ENCODE measurements at regions not wholly inside any gene's neighbourhood (a gene's known extent, or its start where the extent isn't known, plus 50 kb on each side); places are given as distances from the start of the nearest gene placed in this dataset.

DNA sequence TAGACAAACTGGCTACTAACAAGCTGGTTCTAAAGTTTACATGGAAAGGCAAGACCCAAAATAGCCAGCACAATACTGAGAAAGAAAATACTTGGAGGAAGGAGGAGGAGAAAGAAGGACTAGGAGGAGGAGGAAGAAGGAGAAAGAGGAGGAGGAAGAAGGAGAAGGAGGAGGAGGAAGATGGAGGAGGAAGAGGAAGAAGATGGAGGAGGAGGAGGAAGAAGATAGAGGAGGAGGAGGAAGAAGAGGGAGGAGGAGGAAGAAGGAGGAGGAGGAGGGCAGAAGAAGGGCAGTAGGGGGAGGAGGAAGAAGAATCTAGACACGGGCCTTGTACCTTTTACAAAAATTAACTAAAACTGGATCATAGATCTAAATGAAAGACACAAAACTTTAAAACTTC is 92.6 kb downstream of the METTL4 start:
- Histone ChIP-seq H3K36me3 (no peaks in the 10 kb centered on the region), H3K27me3 (ENCODE audit: low read depth) (no peaks in the 10 kb centered on the region), H3K4me3 (no peak overlapping the region), H3K9me3 (no peaks in the 10 kb centered on the region), H3K27ac (no peak overlapping the region), H3K4me1 (no peaks in the 10 kb centered on the region)
- no peak for ATAC-seq
- intact Hi-C loops (cut with DNase I), result no loop called here
- TF ChIP-seq, protein P1, sequence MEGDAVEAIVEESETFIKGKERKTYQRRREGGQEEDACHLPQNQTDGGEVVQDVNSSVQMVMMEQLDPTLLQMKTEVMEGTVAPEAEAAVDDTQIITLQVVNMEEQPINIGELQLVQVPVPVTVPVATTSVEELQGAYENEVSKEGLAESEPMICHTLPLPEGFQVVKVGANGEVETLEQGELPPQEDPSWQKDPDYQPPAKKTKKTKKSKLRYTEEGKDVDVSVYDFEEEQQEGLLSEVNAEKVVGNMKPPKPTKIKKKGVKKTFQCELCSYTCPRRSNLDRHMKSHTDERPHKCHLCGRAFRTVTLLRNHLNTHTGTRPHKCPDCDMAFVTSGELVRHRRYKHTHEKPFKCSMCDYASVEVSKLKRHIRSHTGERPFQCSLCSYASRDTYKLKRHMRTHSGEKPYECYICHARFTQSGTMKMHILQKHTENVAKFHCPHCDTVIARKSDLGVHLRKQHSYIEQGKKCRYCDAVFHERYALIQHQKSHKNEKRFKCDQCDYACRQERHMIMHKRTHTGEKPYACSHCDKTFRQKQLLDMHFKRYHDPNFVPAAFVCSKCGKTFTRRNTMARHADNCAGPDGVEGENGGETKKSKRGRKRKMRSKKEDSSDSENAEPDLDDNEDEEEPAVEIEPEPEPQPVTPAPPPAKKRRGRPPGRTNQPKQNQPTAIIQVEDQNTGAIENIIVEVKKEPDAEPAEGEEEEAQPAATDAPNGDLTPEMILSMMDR (IDR thresholded peaks at IDR 0.05), result no peak
- DNase-seq, result no peak

DNA sequence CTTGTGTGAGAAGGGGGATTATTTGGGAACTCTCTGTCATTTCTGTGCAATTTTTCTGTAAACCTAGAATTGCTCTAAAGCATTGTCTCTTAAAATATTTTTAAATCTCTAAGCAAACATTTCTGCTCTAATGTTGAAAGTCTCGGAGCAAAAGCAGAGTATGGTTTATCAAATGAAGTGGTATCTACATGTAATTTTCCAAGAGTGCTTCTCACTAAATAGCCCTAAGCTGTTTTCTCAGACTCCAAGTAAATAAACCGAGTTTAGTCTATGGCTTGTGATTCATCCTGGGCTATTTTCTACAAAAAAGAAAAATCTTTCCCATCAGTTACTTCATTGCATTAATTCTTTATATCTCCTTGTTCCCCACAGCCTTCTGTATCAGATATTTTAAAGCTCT is 90.8 kb downstream of the METTL4 start:
- ATAC-seq (no peak), DNase-seq (no peak)
- no peaks in the 10 kb centered on the region for H3K4me1 ChIP-seq
- no peak overlapping the region for H3K27ac ChIP-seq
- intact Hi-C loops (cut with DNase I), result no loop called here
- TF ChIP-seq, protein P1 (IDR thresholded peaks at IDR 0.05), result no peak
- H3K4me3 ChIP-seq, result no peak overlapping the region
- H3K9me3 ChIP-seq, result no peaks in the 10 kb centered on the region
- no peaks in the 10 kb centered on the region for H3K27me3 ChIP-seq (ENCODE audit: low read depth)
- no peaks in the 10 kb centered on the region for H3K36me3 ChIP-seq

DNA sequence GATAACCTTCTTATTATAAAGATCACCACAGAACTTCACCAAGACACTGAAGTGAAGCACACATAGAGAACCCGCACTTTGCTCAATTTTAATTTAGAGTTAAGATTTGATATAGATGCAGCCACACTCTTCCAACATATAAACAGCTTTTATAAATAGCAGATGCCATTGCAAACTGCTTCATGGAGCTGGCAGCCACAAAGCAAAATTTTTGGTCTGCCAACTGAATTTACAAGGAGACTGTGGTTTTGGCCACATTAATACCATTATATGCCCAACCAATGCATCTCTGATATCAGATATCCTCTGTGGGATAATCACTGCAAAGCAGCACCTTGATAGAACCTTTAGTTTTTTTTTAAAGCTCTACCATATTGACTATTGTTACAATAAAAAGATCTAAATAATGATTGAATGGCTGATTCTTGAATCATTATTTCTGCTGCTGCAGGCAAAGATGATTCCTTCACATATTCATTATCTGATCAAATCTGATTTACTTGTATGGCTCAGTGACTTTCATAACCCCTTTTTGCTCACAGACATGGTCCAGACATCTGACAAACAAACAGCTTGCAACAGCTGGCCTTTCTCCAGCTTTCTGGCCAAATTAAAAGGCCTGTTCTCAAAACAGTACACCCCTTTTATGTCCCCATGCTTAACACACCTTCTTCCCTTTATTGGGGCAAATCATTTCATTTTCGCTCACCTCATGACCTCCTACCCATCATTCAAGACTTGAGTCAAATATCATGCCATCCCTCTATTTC is 88.4 kb downstream of the METTL4 start:
- no peak overlapping the region for H3K4me3 ChIP-seq
- no peak overlapping the region for H3K27ac ChIP-seq
- no peaks in the 10 kb centered on the region for H3K27me3 ChIP-seq (ENCODE audit: low read depth)
- TF ChIP-seq, protein P1 (IDR thresholded peaks at IDR 0.05), result no peak
- H3K36me3 ChIP-seq, result no peaks in the 10 kb centered on the region
- H3K4me1 ChIP-seq, result no peaks in the 10 kb centered on the region
- DNase-seq, result no peak
- ATAC-seq, result no peak
- intact Hi-C loops (cut with DNase I), result no loop called here
- H3K9me3 ChIP-seq, result no peaks in the 10 kb centered on the region

DNA sequence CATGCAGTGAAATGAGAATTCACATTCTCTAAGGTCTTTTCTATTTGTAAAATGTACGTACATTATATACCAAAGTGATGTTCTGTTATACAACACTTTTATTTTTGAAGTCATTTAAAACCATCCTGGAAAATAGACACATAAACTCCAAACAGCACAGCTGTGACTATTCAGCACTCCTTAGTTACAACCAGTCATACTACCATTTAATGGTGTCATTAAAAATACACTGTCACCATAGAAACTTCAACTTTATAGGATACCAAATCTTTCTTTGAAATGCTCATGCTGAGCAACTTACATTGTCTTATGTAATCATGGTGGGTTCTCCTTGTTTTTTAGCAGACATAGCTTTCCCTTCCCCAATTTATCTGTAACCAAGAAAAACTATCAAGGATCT is 85.3 kb downstream of the METTL4 start:
- intact Hi-C loops (cut with DNase I), result no loop called here
- Histone ChIP-seq H3K36me3 (no peaks in the 10 kb centered on the region), H3K9me3 (no peaks in the 10 kb centered on the region), H3K27me3 (ENCODE audit: low read depth) (no peaks in the 10 kb centered on the region), H3K4me1 (no peaks in the 10 kb centered on the region), H3K27ac (no peak overlapping the region), H3K4me3 (no peak overlapping the region)
- ATAC-seq (no peak), DNase-seq (no peak)
- TF ChIP-seq, protein P1 (IDR thresholded peaks at IDR 0.05), result no peak

DNA sequence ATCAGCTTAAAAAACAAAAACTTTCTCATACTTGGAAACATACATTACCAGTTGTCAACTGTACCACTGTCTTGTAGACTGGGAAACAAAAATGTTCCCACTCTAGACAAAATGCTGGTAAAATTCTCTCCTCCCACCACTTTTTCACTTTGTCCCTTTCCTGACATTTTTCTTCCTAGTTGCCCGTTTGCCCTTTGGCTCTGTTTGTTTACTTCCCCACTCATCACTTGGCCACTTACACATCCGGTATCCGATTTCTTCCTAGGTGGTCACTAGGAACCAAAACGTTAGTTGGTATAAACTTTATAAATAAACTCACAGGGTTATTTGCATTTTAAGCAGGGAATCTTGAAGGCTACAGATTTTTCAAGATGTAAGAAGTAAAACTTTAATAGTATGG is 84.9 kb downstream of the METTL4 start:
- DNase-seq (no peak), ATAC-seq (no peak)
- H3K4me1 ChIP-seq, result no peaks in the 10 kb centered on the region
- no peak overlapping the region for H3K27ac ChIP-seq
- TF ChIP-seq, protein P1 (IDR thresholded peaks at IDR 0.05), result no peak
- no peaks in the 10 kb centered on the region for H3K27me3 ChIP-seq (ENCODE audit: low read depth)
- H3K4me3 ChIP-seq, result no peak overlapping the region
- intact Hi-C loops (cut with DNase I), result no loop called here
- H3K36me3 ChIP-seq, result no peaks in the 10 kb centered on the region
- H3K9me3 ChIP-seq, result no peaks in the 10 kb centered on the region
